Subcutaneous abdominal adipose tissue (tissue), 5 donors: ENCODE measurements at regions not wholly inside any gene's neighbourhood (a gene's known extent, or its start where the extent isn't known, plus 50 kb on each side); places are given as distances from the start of the nearest gene placed in this dataset.
"Not testable (repeated sequence)": the region's sequence is repeated elsewhere in the genome, so short reads cannot be mapped to it uniquely, and the experiment has no call there.

Experiments
- H3K27ac ChIP-seq: one replicate; pipeline ENCODE4 v1.7.0; 2013; ENCODE audit warnings: low read depth, mild to moderate bottlenecking, inconsistent platforms, low read length, moderate library complexity
- H3K27me3 ChIP-seq, 5 donors: one replicate each; pipeline ENCODE4 v1.7.0; 2013; ENCODE audit warnings: low read length in 5 of 5, inconsistent platforms in 1 of 5; ENCODE audit not compliant: control insufficient read depth in 5 of 5, insufficient read depth in 4 of 5
- H3K36me3 ChIP-seq, 5 donors: one replicate each; pipeline ENCODE4 v1.7.0; 2013; ENCODE audit warnings: low read length in 5 of 5; ENCODE audit not compliant: control insufficient read depth in 5 of 5, insufficient read depth in 5 of 5
- H3K4me1 ChIP-seq, 5 donors: one replicate each; pipeline ENCODE4 v1.7.0; 2013; ENCODE audit warnings: low read length in 5 of 5, mild to moderate bottlenecking in 3 of 5, moderate library complexity in 1 of 5; ENCODE audit not compliant: control insufficient read depth in 5 of 5, insufficient read depth in 5 of 5
- H3K4me3 ChIP-seq, 5 donors: one replicate each; pipeline ENCODE4 v1.7.0; 2013; ENCODE audit warnings: low read length in 5 of 5, low read depth in 1 of 5
- H3K9ac ChIP-seq, 5 donors: one replicate each; pipeline ENCODE4 v1.7.0; 2013; ENCODE audit warnings: low read length in 5 of 5, mild to moderate bottlenecking in 4 of 5, moderate library complexity in 3 of 5
- H3K9me3 ChIP-seq, 5 donors: one replicate each; pipeline ENCODE4 v1.7.0; 2013; ENCODE audit warnings: low read length in 5 of 5; ENCODE audit not compliant: control insufficient read depth in 5 of 5
- donor health status: healthy.
- donor health status: healthy.
- donor health status: healthy.
- donor health status: healthy.
- donor health status: healthy.

DNA sequence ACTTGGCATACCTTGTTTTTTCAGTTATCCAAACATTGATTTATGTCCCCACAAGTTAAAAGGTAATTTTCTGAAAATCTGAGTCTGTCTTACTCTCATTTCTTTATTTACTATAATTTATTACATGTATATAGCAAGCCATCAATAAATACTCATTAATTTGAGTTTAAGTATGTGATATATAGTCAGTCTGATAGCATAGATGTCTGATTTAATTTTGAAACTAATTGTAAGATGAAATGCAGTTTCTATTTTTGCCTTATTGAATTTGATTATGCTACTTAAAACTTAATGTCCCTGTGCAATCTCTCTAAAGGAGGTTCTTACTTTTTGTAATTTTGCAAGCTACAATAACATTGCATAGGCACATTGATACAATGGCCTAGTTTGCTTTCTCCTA, 2418.6 kb downstream of the ARAP2 start:
- Histone ChIP-seq H3K36me3 (no peaks in the 10 kb centered on the region), H3K9ac (no peak overlapping the region), H3K27me3 (no peaks in the 10 kb centered on the region), H3K27ac (no peak overlapping the region), H3K9me3 (no peaks in the 10 kb centered on the region), H3K4me1 (no peaks in the 10 kb centered on the region), H3K4me3 (no peak overlapping the region)

DNA sequence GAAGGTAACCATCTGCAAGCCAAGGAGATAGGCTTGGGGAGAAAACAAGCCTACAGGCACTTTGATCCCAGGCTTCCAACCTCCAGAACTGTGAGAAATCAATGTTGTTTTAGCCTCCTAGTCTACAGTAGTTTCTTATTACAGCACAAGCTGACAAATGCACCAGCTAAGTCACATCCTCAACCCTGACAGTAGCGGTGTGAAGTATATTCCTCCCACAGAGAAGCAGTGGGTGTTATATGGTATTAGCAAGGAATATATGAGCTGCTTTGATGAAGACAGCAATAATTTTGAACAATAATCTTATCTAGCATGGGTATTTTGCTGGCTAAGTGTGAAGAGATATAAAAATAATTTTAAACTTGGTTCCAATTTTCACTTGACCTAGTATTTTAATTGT, 2415.0 kb downstream of the ARAP2 start:
- not testable (repeated sequence) for H3K36me3 ChIP-seq, H3K27ac ChIP-seq, H3K4me3 ChIP-seq, H3K9ac ChIP-seq, H3K4me1 ChIP-seq, H3K27me3 ChIP-seq, H3K9me3 ChIP-seq

DNA sequence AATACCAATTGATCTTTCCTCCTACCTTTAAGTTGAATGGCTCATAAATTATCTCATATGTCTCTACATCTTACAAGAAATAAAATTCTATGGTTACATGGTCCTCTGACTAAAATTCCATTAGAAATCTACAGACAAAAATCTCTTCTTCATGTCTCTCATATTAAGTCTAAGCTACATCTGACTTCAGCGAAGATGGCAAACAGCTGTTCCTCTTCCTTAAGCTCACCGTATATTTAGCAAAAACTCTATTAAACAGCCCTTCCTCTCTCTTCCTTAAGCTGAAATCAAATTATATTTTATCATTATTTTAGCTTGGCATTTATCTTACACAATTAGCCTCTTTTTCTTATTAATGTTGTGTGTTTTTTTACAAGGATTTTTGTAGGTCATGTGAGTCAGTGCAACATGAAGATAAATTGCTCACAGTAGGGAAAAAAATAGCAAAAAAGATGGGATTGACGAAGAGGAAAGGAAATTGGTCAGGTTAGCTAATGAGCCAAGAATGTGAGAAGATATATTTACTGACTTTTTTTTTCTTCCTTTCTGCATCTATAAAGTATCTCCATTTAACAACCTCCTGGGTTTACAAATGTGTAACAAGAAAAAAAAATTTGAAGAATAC, 2412.8 kb downstream of the ARAP2 start:
- no peaks in the 10 kb centered on the region for H3K36me3 ChIP-seq
- H3K27ac ChIP-seq, result no peak overlapping the region
- no peaks in the 10 kb centered on the region for H3K9me3 ChIP-seq
- H3K4me3 ChIP-seq, result no peak overlapping the region
- no peaks in the 10 kb centered on the region for H3K4me1 ChIP-seq
- H3K9ac ChIP-seq, result no peak overlapping the region
- no peaks in the 10 kb centered on the region for H3K27me3 ChIP-seq

DNA sequence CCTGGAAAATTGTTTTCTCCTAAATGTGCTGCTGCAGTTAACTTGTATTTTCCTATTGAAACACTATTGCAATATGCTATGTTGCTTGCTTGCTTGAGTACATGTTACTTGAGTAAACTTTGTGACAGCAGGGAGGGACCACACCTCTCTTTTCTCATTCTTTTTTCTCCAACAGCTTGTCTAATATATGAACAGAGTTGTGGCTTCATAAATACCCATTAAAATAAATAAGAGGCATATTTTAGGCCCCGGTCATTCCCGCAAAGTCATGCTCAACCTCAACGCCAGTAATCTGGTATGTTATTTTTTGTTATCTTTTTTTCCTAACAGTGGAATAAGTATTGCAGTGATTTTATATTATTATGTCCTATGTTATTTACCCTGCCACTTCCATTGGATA, 2408.6 kb downstream of the ARAP2 start:
- not testable (repeated sequence) for H3K4me1 ChIP-seq, H3K27ac ChIP-seq, H3K4me3 ChIP-seq, H3K9me3 ChIP-seq, H3K36me3 ChIP-seq, H3K27me3 ChIP-seq, H3K9ac ChIP-seq

DNA sequence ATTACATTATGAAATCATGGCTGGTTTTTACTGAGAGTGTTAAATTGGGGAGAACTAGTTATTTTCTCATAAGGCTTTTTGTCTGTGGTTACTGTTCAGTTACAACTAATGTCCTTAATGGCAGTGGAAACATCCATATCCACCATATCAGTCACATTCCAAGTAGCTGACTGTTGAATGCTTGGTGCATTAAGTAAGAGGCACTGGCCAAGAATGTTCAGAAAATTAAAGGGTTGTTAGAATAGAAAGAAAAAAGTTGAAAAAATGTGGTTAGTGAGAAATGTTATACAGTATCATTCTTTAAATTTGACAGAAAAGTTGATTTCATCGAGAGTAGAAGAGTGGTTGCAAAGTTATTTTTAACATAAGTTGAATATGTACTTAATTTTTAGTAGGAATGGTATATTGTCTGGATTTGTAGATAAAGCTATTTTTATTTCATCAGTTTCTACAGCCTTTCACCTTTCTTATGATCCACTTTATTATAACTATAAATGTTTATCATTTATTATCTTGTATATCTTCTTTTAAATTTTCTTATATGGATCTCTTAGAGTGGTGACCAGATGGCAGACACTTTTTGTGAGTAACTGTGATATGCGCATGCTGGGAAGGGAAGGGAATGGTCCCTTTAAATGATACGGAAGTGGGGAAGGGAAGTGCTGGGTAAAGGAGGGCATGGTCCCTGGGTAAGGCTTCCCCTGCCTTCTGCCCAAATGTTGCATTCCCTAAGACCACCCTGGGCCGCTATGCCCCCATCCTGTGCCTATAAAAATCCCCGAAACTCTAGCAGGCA, 2407.1 kb downstream of the ARAP2 start:
- Histone ChIP-seq H3K4me3 (no peak overlapping the region), H3K9me3 (no peaks in the 10 kb centered on the region), H3K4me1 (no peaks in the 10 kb centered on the region), H3K27ac (no peak overlapping the region), H3K9ac (no peak overlapping the region), H3K36me3 (no peaks in the 10 kb centered on the region), H3K27me3 (no peaks in the 10 kb centered on the region)

DNA sequence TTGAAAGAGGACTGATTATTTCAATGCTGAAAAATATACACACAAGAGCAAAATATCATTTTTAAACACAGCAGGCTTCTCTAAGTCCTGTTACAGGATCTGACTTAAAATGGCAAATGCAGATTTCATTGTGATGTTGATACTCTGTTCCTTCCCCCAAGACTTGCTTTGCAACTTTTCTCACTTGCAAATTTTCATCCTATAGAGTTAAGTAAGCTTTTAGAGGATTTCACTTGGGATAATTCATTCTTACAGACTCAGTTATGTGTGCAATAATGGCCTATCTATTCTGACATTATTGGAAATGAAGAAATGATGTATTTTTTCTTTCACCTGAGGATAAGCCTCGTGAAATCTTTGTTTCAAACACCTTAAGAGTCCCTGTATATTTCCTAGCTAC, 2403.2 kb downstream of the ARAP2 start:
- Histone ChIP-seq H3K4me3 (no peak overlapping the region), H3K4me1 (no peaks in the 10 kb centered on the region), H3K27ac (no peak overlapping the region), H3K9ac (no peak overlapping the region), H3K36me3 (no peaks in the 10 kb centered on the region), H3K9me3 (no peaks in the 10 kb centered on the region), H3K27me3 (no peaks in the 10 kb centered on the region)

DNA sequence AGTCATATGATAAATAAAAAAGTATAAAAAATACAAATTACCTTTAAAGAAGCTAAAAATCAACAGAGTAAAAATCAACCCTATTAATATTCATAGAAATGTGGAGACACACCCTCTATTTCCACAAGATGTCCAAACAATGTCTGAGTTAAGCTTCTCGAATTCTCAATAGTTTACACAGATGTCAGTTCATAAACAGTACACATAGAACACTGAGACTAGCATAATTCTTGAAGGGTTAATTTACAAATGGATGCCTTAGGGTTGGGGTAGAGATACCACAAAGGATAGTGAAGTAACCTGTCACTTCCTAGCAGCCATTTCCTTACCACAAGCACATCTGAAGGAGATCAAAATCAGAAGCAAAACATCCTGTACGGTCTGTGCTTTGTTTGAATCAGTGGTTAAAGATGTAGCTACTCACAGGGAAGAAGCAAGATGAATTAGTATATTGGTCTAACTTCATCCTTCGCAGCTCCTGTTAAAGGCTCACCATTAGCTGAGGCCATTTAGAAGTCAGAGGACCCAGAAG, 2393.9 kb downstream of the ARAP2 start:
- Histone ChIP-seq H3K4me1 (no peaks in the 10 kb centered on the region), H3K9ac (no peak overlapping the region), H3K27ac (no peak overlapping the region), H3K27me3 (no peaks in the 10 kb centered on the region), H3K9me3 (no peaks in the 10 kb centered on the region), H3K4me3 (no peak overlapping the region), H3K36me3 (no peaks in the 10 kb centered on the region)

DNA sequence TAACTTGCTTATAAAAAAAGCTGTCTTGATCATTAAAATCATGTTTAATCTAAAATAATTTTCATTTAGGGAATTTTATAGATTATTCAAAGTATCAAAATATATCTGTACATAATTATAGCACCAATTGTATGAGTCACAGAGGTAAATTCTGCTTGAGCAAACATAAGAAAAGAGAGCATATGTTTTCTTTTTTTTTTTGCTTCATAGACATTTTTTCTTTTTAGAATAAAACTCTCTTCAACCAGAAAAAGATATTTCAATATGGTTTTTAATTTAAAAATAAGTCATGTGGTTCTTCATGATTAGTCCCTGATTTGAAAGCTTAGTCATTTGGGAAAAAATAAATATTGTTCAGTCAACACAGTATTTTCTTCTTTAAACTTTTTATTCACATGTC, 2390.6 kb downstream of the ARAP2 start:
- H3K27me3 ChIP-seq, H3K4me1 ChIP-seq, H3K27ac ChIP-seq, H3K4me3 ChIP-seq, H3K9ac ChIP-seq, H3K9me3 ChIP-seq, H3K36me3 ChIP-seq: not testable (repeated sequence)

DNA sequence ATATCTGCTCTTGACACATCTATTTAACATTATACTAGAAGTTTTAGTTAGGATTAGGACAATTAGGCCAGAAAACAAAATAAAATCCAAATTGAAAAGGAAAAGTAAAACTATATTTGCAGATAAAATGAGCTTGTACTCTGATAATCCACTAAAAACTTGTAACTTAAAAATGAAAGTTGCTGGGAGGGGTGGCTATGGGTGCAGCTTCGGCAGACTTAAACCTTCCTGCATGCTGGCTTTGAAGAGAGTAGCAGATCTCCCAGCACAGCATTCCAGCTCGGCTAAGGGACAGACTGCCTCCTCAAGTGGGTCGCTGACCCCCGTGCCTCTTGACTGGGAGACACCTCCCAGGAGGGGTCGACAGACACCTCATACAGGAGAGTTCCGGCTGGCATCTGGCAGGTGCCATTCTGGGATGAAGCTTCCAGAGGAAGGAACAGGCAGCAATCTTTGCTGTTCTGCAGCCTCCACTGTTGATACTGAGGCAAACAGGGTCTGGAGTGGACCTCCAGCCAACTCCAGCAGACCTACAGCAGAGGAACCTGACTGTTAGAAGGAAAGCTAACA, 2379.9 kb downstream of the ARAP2 start:
- H3K9me3 ChIP-seq, result peaks cover 0 to 5% (median 2%) of the 10 kb centered on the region in 5 donors
- H3K36me3 ChIP-seq, result no peaks in the 10 kb centered on the region
- no peak overlapping the region for H3K4me3 ChIP-seq
- no peak overlapping the region for H3K27ac ChIP-seq
- H3K9ac ChIP-seq, result no peak overlapping the region
- no peaks in the 10 kb centered on the region for H3K4me1 ChIP-seq
- no peaks in the 10 kb centered on the region for H3K27me3 ChIP-seq

DNA sequence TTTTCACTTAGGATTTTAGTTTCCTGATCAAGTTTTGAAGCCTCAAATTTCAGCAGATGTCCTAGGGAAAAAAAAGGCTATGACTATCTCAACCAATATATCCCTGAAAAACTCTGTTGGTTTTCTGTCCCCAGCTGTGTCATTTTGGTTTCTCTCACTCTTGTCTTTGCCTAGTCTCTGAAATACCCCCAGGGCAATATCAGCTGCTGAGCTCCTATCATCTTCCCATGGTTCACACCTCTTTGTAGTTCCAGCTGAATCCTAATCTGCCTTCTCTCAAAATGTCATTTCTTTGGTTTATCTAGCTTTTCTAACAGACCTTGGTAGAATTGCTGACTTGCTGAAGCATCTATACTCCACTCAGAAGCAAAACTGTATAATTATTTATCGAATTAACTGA, 2370.5 kb downstream of the ARAP2 start:
- Histone ChIP-seq H3K36me3 (no peaks in the 10 kb centered on the region), H3K9ac (no peak overlapping the region), H3K27ac (no peak overlapping the region), H3K4me1 (no peaks in the 10 kb centered on the region), H3K9me3 (peaks cover 0 to 7% (median 0%) of the 10 kb centered on the region in 5 donors), H3K4me3 (no peak overlapping the region), H3K27me3 (no peaks in the 10 kb centered on the region)
